GM23248 (cell line): ENCODE measurements at regions not wholly inside any gene's neighbourhood (a gene's known extent, or its start where the extent isn't known, plus 50 kb on each side); places are given as distances from the start of the nearest gene placed in this dataset.

Experiments
- DNase-seq: peaks from one replicate; pipeline ENCODE4 v3.0.0-alpha.2; 2015
- H2AFZ ChIP-seq: fragments of 200-600 bp; sonication (generic); 2 replicates; pipeline ENCODE4 v1.6.1; 2016; ENCODE audit warnings: antibody characterized with exemption
- H3F3A ChIP-seq: fragments of 200-600 bp; sonication (generic); 2 replicates; pipeline ENCODE4 v1.6.1; 2016; ENCODE audit warnings: mild to moderate bottlenecking, antibody characterized with exemption, mixed run types; ENCODE audit not compliant: insufficient read depth
- H3K27ac ChIP-seq: fragments of 200-600 bp; sonication (generic); 2 replicates; pipeline ENCODE4 v1.5.1; 2016; ENCODE audit warnings: mild to moderate bottlenecking
- H3K27me3 ChIP-seq: fragments of 200-600 bp; sonication (generic); replicated peaks from 2 replicates; pipeline ENCODE4 v1.6.1; 2016; ENCODE audit warnings: mild to moderate bottlenecking; ENCODE audit not compliant: insufficient read depth
- H3K36me3 ChIP-seq: fragments of 200-600 bp; sonication (generic); 2 replicates; pipeline ENCODE4 v1.6.1; 2016; ENCODE audit warnings: low read depth, mild to moderate bottlenecking
- H3K4me1 ChIP-seq: fragments of 200-600 bp; sonication (generic); 2 replicates; pipeline ENCODE4 v1.6.1; 2016; ENCODE audit warnings: mild to moderate bottlenecking; ENCODE audit not compliant: insufficient read depth
- H3K4me2 ChIP-seq: fragments of 200-600 bp; sonication (generic); one replicate; pipeline ENCODE4 v1.6.1; 2016; ENCODE audit warnings: mild to moderate bottlenecking; ENCODE audit not compliant: unreplicated experiment
- H3K4me3 ChIP-seq: fragments of 200-600 bp; sonication (generic); 2 replicates; pipeline ENCODE4 v1.5.1; 2016; ENCODE audit warnings: mild to moderate bottlenecking
- H3K79me2 ChIP-seq: fragments of 200-600 bp; sonication (generic); 2 replicates; pipeline ENCODE4 v1.6.1; 2016; ENCODE audit warnings: mild to moderate bottlenecking; ENCODE audit not compliant: insufficient read depth
- H3K9ac ChIP-seq: fragments of 200-600 bp; sonication (generic); 2 replicates; pipeline ENCODE4 v1.6.1; 2016; ENCODE audit warnings: mild to moderate bottlenecking
- H3K9me2 ChIP-seq: fragments of 200-600 bp; sonication (generic); 2 replicates; pipeline ENCODE4 v1.6.1; 2016; ENCODE audit warnings: mixed run types, mild to moderate bottlenecking, moderate library complexity; ENCODE audit not compliant: insufficient read depth
- H3K9me3 ChIP-seq: fragments of 200-600 bp; sonication (generic); one replicate; pipeline ENCODE4 v1.6.1; 2017; ENCODE audit warnings: low read depth
- H4K20me1 ChIP-seq: fragments of 200-600 bp; sonication (generic); 2 replicates; pipeline ENCODE4 v1.6.0; 2016; ENCODE audit not compliant: insufficient read depth
- EZH2 ChIP-seq: fragments of 200-600 bp; sonication (generic); IDR thresholded peaks from 2 replicates; pipeline ENCODE4 v1.6.1; 2018; ENCODE audit warnings: antibody characterized with exemption, mild to moderate bottlenecking; ENCODE audit not compliant: insufficient read depth, poor library complexity, severe bottlenecking
- EZH2phosphoT487 ChIP-seq: fragments of 200-600 bp; sonication (generic); IDR thresholded peaks from 2 replicates; pipeline ENCODE4 v1.6.1; 2018; ENCODE audit warnings: antibody characterized with exemption, moderate library complexity, mild to moderate bottlenecking, low read depth; ENCODE audit not compliant: insufficient read depth
- WGBS, 2 experiments: methylation state at CpG; one replicate each; pipeline ENCODE4 v1.1.6; 2015 to 2017; ENCODE audit warnings: low lambda C conversion rate in 2 of 2, low coverage in 1 of 2; ENCODE audit errors: missing lambda C conversion rate in 2 of 2; 5-methylcytosine and 5-hydroxymethylcytosine counted together
- in situ Hi-C: fragments of 300-500 bp; cut with MboI; formaldehyde crosslinking; loops from 2 replicates; pipeline ENCODE4 v1.15.0; 2020

GRCh38 chr9:131800366-131800765, 60.5 kb upstream of the RAPGEF1 start:
- no peaks in the 10 kb centered on the region for H3K9me2 ChIP-seq
- H3F3A ChIP-seq, result no peaks in the 10 kb centered on the region
- H3K36me3 ChIP-seq, result no peaks in the 10 kb centered on the region
- peaks cover 12% of the 10 kb centered on the region for H3K27me3 ChIP-seq
- H3K9me3 ChIP-seq, result no peaks in the 10 kb centered on the region
- H3K4me3 ChIP-seq, result no peak overlapping the region
- no peak for TF ChIP-seq EZH2
- no peak for TF ChIP-seq EZH2phosphoT487
- in situ Hi-C loops, result no loop called here
- 18 to 19% methylated on average over 2 of the region's 2 CpGs for WGBS, 2 experiments
- no peak overlapping the region for H3K4me2 ChIP-seq
- H3K79me2 ChIP-seq, result no peaks in the 10 kb centered on the region
- H2AFZ ChIP-seq, result no peak overlapping the region
- H3K9ac ChIP-seq, result no peak overlapping the region
- H3K4me1 ChIP-seq, result no peaks in the 10 kb centered on the region
- no peak overlapping the region for H3K27ac ChIP-seq
- no peak for DNase-seq
- no peaks in the 10 kb centered on the region for H4K20me1 ChIP-seq

GRCh38 chr9:131799177-131799823, 59.4 kb upstream of the RAPGEF1 start:
- DNase-seq, result peak; percentile 64
- H3K4me1 ChIP-seq, result no peaks in the 10 kb centered on the region
- no peak overlapping the region for H3K4me3 ChIP-seq
- no peak for TF ChIP-seq EZH2
- H3K4me2 ChIP-seq, result no peak overlapping the region
- no peaks in the 10 kb centered on the region for H3K36me3 ChIP-seq
- no peaks in the 10 kb centered on the region for H3F3A ChIP-seq
- H3K79me2 ChIP-seq, result no peaks in the 10 kb centered on the region
- no peaks in the 10 kb centered on the region for H4K20me1 ChIP-seq
- 34 to 41% methylated on average over 8 of the region's 8 CpGs for WGBS, 2 experiments
- peaks cover 17% of the 10 kb centered on the region for H3K27me3 ChIP-seq
- no peaks in the 10 kb centered on the region for H3K9me2 ChIP-seq
- no peak overlapping the region for H3K27ac ChIP-seq
- in situ Hi-C loops, result no loop called here
- no peak overlapping the region for H3K9ac ChIP-seq
- no peak overlapping the region for H2AFZ ChIP-seq
- H3K9me3 ChIP-seq, result no peaks in the 10 kb centered on the region

GRCh38 chr9:131798246-131798645, 58.4 kb upstream of the RAPGEF1 start:
- no peaks in the 10 kb centered on the region for H4K20me1 ChIP-seq
- no peaks in the 10 kb centered on the region for H3K79me2 ChIP-seq
- no peak overlapping the region for H3K4me2 ChIP-seq
- no peaks in the 10 kb centered on the region for H3K4me1 ChIP-seq
- TF ChIP-seq EZH2phosphoT487 (no peak), EZH2 (no peak)
- H3F3A ChIP-seq, result no peaks in the 10 kb centered on the region
- H3K9me2 ChIP-seq, result no peaks in the 10 kb centered on the region
- H2AFZ ChIP-seq, result no peak overlapping the region
- no peaks in the 10 kb centered on the region for H3K36me3 ChIP-seq
- no peak overlapping the region for H3K27ac ChIP-seq
- no peaks in the 10 kb centered on the region for H3K9me3 ChIP-seq
- WGBS, 2 experiments, result 25 to 28% methylated on average over 7 of the region's 7 CpGs
- no peak overlapping the region for H3K9ac ChIP-seq
- DNase-seq, result no peak
- in situ Hi-C loops, result no loop called here
- H3K4me3 ChIP-seq, result no peak overlapping the region
- peaks cover 20% of the 10 kb centered on the region for H3K27me3 ChIP-seq

- peaks cover 33% of the 10 kb centered on the region for H3K27me3 ChIP-seq
- no peak overlapping the region for H3K27ac ChIP-seq
- in situ Hi-C loops, result no loop called here
- no peak overlapping the region for H3K4me2 ChIP-seq
- H3K4me3 ChIP-seq, result no peak overlapping the region
- TF ChIP-seq EZH2, result no peak
- no peak for TF ChIP-seq EZH2phosphoT487
- no peak for DNase-seq
- no peaks in the 10 kb centered on the region for H3K36me3 ChIP-seq
- H3K79me2 ChIP-seq, result no peaks in the 10 kb centered on the region
- no peak overlapping the region for H2AFZ ChIP-seq
- no peaks in the 10 kb centered on the region for H3F3A ChIP-seq
- no peaks in the 10 kb centered on the region for H3K9me2 ChIP-seq
- no peaks in the 10 kb centered on the region for H3K9me3 ChIP-seq
- H4K20me1 ChIP-seq, result no peaks in the 10 kb centered on the region
- 23 to 27% methylated on average over 15 of the region's 15 CpGs for WGBS, 2 experiments
- H3K9ac ChIP-seq, result no peak overlapping the region
- H3K4me1 ChIP-seq, result no peaks in the 10 kb centered on the region
Observed at GRCh38 chr9:131794393-131794792, 54.5 kb upstream of the RAPGEF1 start.
